ENCODE measurements at regions not wholly inside any gene's neighbourhood (a gene's known extent, or its start where the extent isn't known, plus 50 kb on each side); places are given as distances from the start of the nearest gene placed in this dataset.

DNA sequence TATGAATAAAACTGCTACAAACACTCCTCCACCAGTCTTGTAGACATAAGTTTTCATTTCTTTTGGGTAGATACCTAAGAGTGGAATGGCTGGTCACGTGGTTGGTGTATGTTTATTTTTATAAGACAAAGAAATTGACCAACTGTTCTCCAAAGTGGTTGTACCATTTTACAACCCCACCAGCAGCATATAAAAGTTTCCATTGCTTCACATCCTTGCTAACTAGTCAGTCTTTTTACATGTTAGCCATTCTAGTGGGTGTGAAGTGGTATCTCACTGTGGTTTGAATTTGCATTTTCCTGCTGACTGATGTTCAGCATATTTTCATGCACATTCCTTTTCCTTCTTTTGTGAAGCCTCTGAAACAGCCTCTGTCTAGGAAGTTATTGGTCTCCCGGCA, 76.2 kb upstream of the ADGRG2 start:
- TF ChIP-seq POLR2A (IDR thresholded peaks at IDR 0.05; ENCODE audit: low read depth, low read length) = no peak
- no peak for TF ChIP-seq SMARCA5 (IDR thresholded peaks at IDR 0.05)
- no peak for TF ChIP-seq RFX5 (IDR thresholded peaks at IDR 0.05; ENCODE audit: low read depth, low read length)
- no peak for TF ChIP-seq NR2F1 (conservative IDR thresholded peaks at IDR 0.05)
- TF ChIP-seq, protein P1, sequence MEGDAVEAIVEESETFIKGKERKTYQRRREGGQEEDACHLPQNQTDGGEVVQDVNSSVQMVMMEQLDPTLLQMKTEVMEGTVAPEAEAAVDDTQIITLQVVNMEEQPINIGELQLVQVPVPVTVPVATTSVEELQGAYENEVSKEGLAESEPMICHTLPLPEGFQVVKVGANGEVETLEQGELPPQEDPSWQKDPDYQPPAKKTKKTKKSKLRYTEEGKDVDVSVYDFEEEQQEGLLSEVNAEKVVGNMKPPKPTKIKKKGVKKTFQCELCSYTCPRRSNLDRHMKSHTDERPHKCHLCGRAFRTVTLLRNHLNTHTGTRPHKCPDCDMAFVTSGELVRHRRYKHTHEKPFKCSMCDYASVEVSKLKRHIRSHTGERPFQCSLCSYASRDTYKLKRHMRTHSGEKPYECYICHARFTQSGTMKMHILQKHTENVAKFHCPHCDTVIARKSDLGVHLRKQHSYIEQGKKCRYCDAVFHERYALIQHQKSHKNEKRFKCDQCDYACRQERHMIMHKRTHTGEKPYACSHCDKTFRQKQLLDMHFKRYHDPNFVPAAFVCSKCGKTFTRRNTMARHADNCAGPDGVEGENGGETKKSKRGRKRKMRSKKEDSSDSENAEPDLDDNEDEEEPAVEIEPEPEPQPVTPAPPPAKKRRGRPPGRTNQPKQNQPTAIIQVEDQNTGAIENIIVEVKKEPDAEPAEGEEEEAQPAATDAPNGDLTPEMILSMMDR (IDR thresholded peaks at IDR 0.05 in 2 of 3, conservative IDR thresholded peaks at IDR 0.05 in 1 of 3; ENCODE audit: control insufficient read depth in 2 of 3, extremely low read depth in 1 of 3, insufficient read depth in 1 of 3, low read depth in 3 of 3, low read length in 3 of 3) = no peak
- no peak for TF ChIP-seq CHD2 (IDR thresholded peaks at IDR 0.05; ENCODE audit: borderline replicate concordance, low read depth, low read length)
- TF ChIP-seq EP300 (IDR thresholded peaks at IDR 0.05; ENCODE audit: borderline replicate concordance in 1 of 2, control insufficient read depth in 1 of 2, low read depth in 2 of 2, low read length in 2 of 2) = no peak
- no peak for TF ChIP-seq SRF (IDR thresholded peaks at IDR 0.05; ENCODE audit: low read depth in 2 of 2, low read length in 2 of 2)
